Tibial nerve (tissue), 4 donors: ENCODE measurements at regions not wholly inside any gene's neighbourhood (a gene's known extent, or its start where the extent isn't known, plus 50 kb on each side); places are given as distances from the start of the nearest gene placed in this dataset.

Source experiments
- DNase-seq, 2 donors: peaks; one replicate each; pipeline ENCODE4 v3.0.0-alpha.2; 2019; ENCODE audit warnings: low spot score in 2 of 2
- H3K27ac ChIP-seq, 4 donors: fragments of 200-600 bp; sonication (generic) in 3 of 4; one replicate each; pipeline ENCODE4 v1.5.1; 2017 to 2019; ENCODE audit warnings: mild to moderate bottlenecking in 1 of 4
- H3K27me3 ChIP-seq, 2 donors: fragments of 200-600 bp; sonication (generic) in 1 of 2; one replicate each; pipeline versions ENCODE4 v1.5.1 to v1.6.0; 2017 to 2019
- H3K36me3 ChIP-seq, 3 donors: fragments of 200-600 bp; sonication (generic); one replicate each; pipeline ENCODE4 v1.5.1; 2018 to 2019
- H3K4me1 ChIP-seq, 4 donors: fragments of 200-600 bp; sonication (generic) in 3 of 4; one replicate each; pipeline ENCODE4 v1.5.1; 2017 to 2019
- H3K4me3 ChIP-seq, 4 donors: fragments of 200-600 bp; sonication (generic) in 3 of 4; one replicate each; pipeline ENCODE4 v1.5.1; 2017 to 2019; ENCODE audit warnings: mild to moderate bottlenecking in 1 of 4, moderate library complexity in 1 of 4
- H3K9me3 ChIP-seq, 4 donors: fragments of 200-600 bp; sonication (generic) in 3 of 4; one replicate each; pipeline ENCODE4 v1.5.1; 2017 to 2019
- EP300 ChIP-seq, 2 donors: sonication (generic); formaldehyde crosslinking; IDR thresholded peaks; one replicate each; pipeline ENCODE4 v1.6.1; 2017; ENCODE audit warnings: antibody characterized with exemption in 2 of 2, mild to moderate bottlenecking in 1 of 2
- POLR2A ChIP-seq, 2 donors: fragments of 450-650 bp; IDR thresholded peaks; one replicate each; pipeline ENCODE4 v1.6.1; 2017; ENCODE audit warnings: antibody characterized with exemption in 2 of 2, mild to moderate bottlenecking in 2 of 2, moderate library complexity in 2 of 2
- WGBS, 2 donors: methylation state at CpG; one replicate each; pipeline ENCODE4 v1.1.5; 2018; 5-methylcytosine and 5-hydroxymethylcytosine counted together
- TF ChIP-seq, protein P1 (sequence below), 5 experiments: fragments of 200-600 bp in 3 of 5; fragments of 450-650 bp in 2 of 5; sonication (generic) in 3 of 5; IDR thresholded peaks; one replicate each; pipeline ENCODE4 v1.5.1; 2016 to 2019; ENCODE audit warnings: antibody characterized with exemption in 5 of 5, mild to moderate bottlenecking in 3 of 5, moderate library complexity in 2 of 5

GRCh38 chr16:87131061-87131995 is 185.9 kb downstream of the C16orf95 start:
- no peak for DNase-seq
- 85 to 88% methylated on average over 16 of the region's 16 CpGs for WGBS, 2 donors
- TF ChIP-seq, protein P1, sequence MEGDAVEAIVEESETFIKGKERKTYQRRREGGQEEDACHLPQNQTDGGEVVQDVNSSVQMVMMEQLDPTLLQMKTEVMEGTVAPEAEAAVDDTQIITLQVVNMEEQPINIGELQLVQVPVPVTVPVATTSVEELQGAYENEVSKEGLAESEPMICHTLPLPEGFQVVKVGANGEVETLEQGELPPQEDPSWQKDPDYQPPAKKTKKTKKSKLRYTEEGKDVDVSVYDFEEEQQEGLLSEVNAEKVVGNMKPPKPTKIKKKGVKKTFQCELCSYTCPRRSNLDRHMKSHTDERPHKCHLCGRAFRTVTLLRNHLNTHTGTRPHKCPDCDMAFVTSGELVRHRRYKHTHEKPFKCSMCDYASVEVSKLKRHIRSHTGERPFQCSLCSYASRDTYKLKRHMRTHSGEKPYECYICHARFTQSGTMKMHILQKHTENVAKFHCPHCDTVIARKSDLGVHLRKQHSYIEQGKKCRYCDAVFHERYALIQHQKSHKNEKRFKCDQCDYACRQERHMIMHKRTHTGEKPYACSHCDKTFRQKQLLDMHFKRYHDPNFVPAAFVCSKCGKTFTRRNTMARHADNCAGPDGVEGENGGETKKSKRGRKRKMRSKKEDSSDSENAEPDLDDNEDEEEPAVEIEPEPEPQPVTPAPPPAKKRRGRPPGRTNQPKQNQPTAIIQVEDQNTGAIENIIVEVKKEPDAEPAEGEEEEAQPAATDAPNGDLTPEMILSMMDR (IDR thresholded peaks at IDR 0.05): no peak
- no peak for TF ChIP-seq POLR2A (IDR thresholded peaks at IDR 0.05)
- TF ChIP-seq EP300 (IDR thresholded peaks at IDR 0.05): no peak

DNA sequence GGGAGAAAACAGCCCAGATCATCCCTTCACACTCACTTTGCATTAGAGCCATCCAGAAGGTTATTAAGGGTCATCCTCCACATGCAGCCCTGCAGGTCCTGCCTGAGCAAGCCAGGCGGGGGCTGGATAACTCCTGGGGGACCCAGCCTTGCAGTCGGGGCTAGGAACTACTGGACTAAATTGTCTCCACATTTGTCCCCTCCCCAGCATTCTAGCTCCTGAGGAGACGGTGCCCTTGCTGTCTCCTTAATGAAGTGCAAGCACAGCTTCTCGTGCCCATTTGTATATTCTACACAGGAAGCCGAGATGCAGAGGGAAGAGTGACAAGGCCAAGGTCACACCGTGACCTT is 185.2 kb downstream of the C16orf95 start:
- Histone ChIP-seq H3K9me3 (peaks cover 0 to 7% (median 0%) of the 10 kb centered on the region in 4 donors), H3K27ac (peak overlapping the region in 2 of 4 donors; percentile 83 to 84), H3K36me3 (no peaks in the 10 kb centered on the region), H3K4me3 (no peak overlapping the region), H3K4me1 (peaks cover 0 to 33% (median 14%) of the 10 kb centered on the region in 4 donors), H3K27me3 (no peaks in the 10 kb centered on the region)
- TF ChIP-seq POLR2A (IDR thresholded peaks at IDR 0.05) (no peak), EP300 (IDR thresholded peaks at IDR 0.05) (no peak)
- TF ChIP-seq, protein P1 (IDR thresholded peaks at IDR 0.05): no peak
- 61 to 65% methylated on average over 6 of the region's 6 CpGs for WGBS, 2 donors
- no peak for DNase-seq

More at GRCh38 chr16:87131061-87131995, 185.9 kb downstream of the C16orf95 start:
- no peaks in the 10 kb centered on the region for H3K27me3 ChIP-seq
- peaks cover 0 to 40% (median 19%) of the 10 kb centered on the region in 4 donors for H3K4me1 ChIP-seq
- H3K4me3 ChIP-seq: no peak overlapping the region
- H3K9me3 ChIP-seq: peaks cover 0 to 7% (median 0%) of the 10 kb centered on the region in 4 donors
- peak overlapping the region in 1 of 4 donors; percentile 83 for H3K27ac ChIP-seq
- no peaks in the 10 kb centered on the region for H3K36me3 ChIP-seq

DNA sequence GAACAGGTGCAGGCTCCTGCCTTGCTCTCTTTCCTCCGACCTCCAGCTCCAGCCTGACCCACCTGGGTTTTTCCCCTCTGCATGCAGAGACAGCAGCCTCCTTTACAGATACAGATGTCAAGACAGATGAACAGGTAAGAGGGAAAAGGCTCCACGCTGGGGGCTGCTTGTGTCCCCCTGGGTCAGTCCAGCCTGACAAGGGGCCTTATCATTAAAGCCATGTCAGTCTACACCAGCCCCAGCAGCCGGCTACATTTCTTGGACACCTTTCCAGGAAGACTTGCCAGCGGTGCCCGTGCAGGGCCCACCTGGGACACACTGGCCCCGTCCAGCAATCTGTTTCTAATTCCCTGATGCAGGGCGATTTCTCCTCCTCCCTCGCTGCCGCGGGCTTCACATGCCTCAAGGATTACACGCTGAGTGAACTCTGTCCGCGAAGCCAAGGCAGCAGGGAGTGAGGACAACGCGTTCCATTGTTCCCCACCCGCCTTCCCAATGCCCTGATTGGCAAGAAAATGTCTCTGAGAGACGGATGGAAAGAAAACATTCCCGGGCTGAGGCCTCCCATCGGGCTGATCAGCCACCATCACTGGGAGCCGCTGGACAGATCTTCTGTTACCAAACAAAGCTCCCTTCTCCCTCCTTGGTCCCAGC is 184.7 kb downstream of the C16orf95 start:
- Histone ChIP-seq H3K27ac (peak overlapping the region in 2 of 4 donors; percentile 83 to 84), H3K4me1 (peaks cover 0 to 28% (median 11%) of the 10 kb centered on the region in 4 donors), H3K27me3 (no peaks in the 10 kb centered on the region), H3K4me3 (no peak overlapping the region), H3K9me3 (peaks cover 0 to 12% (median 0%) of the 10 kb centered on the region in 4 donors), H3K36me3 (no peaks in the 10 kb centered on the region)
- TF ChIP-seq, protein P1 (IDR thresholded peaks at IDR 0.05): no peak
- peak in 1 of 2 donors; percentile 88 for TF ChIP-seq EP300 (IDR thresholded peaks at IDR 0.05)
- no peak for TF ChIP-seq POLR2A (IDR thresholded peaks at IDR 0.05)
- peak; percentile 48 to 75 for DNase-seq
- WGBS, 2 donors: 32 to 35% methylated on average over 19 to 20 of the region's 20 CpGs

DNA sequence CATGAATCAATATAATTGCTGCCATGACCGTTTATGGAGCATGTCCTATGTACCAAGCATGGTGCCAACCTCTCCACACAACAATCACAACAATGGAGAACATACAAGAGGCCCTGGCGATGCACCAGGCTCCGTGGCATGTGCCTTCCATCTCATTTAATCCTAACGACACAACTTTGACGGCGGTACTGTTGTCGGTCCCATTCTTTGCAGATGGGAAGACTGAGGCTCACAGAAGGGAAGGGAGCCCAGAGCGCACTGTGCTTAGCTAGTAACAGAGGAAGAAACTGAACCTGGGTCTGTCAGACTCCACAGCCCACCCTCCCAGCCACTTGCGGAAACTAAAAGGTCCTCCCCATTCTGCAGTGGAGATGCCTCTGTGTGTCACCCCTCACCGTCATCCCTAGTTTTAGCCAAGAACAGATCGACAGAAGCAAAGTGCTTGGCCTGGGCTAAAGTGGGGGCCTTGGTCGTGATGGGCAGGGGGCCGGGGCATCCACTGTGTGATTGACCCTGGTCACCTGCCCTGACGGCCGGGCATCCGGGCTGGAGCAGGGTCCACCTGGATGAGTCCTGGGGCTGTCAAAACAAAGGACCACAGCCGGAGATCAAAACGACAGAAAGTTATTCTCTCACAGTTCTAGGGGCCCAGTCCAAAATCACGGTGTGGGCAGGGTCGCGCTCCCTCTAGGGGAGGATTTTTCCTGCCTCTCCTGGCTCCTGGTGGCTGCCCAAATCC is 183.9 kb downstream of the C16orf95 start:
- peaks cover 0 to 13% (median 0%) of the 10 kb centered on the region in 4 donors for H3K9me3 ChIP-seq
- H3K4me3 ChIP-seq: no peak overlapping the region
- 74 to 79% methylated on average over 21 of the region's 21 CpGs for WGBS, 2 donors
- DNase-seq: no peak
- H3K4me1 ChIP-seq: peaks cover 0 to 22% (median 9%) of the 10 kb centered on the region in 4 donors
- H3K36me3 ChIP-seq: no peaks in the 10 kb centered on the region
- TF ChIP-seq EP300 (IDR thresholded peaks at IDR 0.05) (no peak), POLR2A (IDR thresholded peaks at IDR 0.05) (no peak)
- TF ChIP-seq, protein P1 (IDR thresholded peaks at IDR 0.05): no peak
- H3K27ac ChIP-seq: peak overlapping the region in 2 of 4 donors; percentile 83 to 84
- H3K27me3 ChIP-seq: no peaks in the 10 kb centered on the region
